ENCODE measurements at regions not wholly inside any gene's neighbourhood (a gene's known extent, or its start where the extent isn't known, plus 50 kb on each side); places are given as distances from the start of the nearest gene placed in this dataset.

DNA sequence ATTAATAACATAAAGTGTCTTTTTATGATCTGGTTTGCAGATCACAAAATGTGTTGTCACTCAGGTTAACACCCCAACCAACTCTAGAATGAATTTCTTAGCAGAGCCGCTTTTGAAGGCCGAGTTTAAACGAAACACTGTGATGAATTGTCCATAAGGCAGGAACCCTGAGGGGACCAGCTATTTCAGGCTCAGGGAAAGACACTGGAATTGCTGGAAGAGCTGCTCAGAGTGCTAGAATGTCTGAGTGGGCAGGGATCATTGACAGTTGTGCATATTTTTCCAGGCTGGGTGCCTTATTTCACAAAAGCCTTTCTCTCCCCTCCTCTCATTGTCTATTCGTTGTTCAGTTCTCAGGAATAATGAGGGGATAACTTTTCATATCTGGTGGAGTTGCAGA, 68.7 kb upstream of the PRKG1 start:
- Histone ChIP-seq H3K9ac (replicated peaks; ENCODE audit: extremely low read depth, insufficient read depth, low read length) (no peak overlapping the region), H3K4me1 (ENCODE audit: control insufficient read depth, extremely low read depth, insufficient read depth, low read length) (no peaks in the 10 kb centered on the region), H3K4me2 (ENCODE audit: insufficient read depth, low read length) (no peak overlapping the region), H3K9me1 (replicated peaks; ENCODE audit: control insufficient read depth, extremely low read depth, insufficient read depth, low read length) (no peaks in the 10 kb centered on the region), H3K4me3 (replicated peaks in 1 of 3; ENCODE audit: insufficient read depth in 1 of 3, low read depth in 1 of 3, low read length in 3 of 3) (no peak overlapping the region), H2AFZ (ENCODE audit: low read depth, low read length) (no peak overlapping the region), H3K27ac (ENCODE audit: insufficient read depth, low read depth, low read length) (no peak overlapping the region), H4K20me1 (replicated peaks; ENCODE audit: control insufficient read depth, extremely low read depth, insufficient read depth, low read length) (no peaks in the 10 kb centered on the region), H3K27me3 (ENCODE audit: control insufficient read depth in 2 of 2, insufficient read depth in 2 of 2, low read length in 2 of 2) (peaks cover 2 to 5% of the 10 kb centered on the region in 2 experiments), H3K9me3 (replicated peaks; ENCODE audit: control insufficient read depth, insufficient read depth, low read length) (no peaks in the 10 kb centered on the region), H3K36me3 (ENCODE audit: control insufficient read depth in 2 of 2, extremely low read depth in 1 of 2, insufficient read depth in 2 of 2, low read length in 2 of 2) (no peaks in the 10 kb centered on the region), H3K79me2 (ENCODE audit: control insufficient read depth, insufficient read depth, low read length) (no peaks in the 10 kb centered on the region)
- CTCF ChIA-PET = interaction anchor here (1.0 to 1.5 kb wide), 4 partner anchors 9 to 1773 kb away, joined by 3 to 4 read pairs (median 4); no protein-coding TSS in a partner anchor
- POLR2A ChIA-PET = no interaction called here
- TF ChIP-seq EZH2 (IDR thresholded peaks at IDR 0.05; ENCODE audit: borderline replicate concordance, low read depth, low read length, severe bottlenecking) = no peak
- TF ChIP-seq, protein P1, sequence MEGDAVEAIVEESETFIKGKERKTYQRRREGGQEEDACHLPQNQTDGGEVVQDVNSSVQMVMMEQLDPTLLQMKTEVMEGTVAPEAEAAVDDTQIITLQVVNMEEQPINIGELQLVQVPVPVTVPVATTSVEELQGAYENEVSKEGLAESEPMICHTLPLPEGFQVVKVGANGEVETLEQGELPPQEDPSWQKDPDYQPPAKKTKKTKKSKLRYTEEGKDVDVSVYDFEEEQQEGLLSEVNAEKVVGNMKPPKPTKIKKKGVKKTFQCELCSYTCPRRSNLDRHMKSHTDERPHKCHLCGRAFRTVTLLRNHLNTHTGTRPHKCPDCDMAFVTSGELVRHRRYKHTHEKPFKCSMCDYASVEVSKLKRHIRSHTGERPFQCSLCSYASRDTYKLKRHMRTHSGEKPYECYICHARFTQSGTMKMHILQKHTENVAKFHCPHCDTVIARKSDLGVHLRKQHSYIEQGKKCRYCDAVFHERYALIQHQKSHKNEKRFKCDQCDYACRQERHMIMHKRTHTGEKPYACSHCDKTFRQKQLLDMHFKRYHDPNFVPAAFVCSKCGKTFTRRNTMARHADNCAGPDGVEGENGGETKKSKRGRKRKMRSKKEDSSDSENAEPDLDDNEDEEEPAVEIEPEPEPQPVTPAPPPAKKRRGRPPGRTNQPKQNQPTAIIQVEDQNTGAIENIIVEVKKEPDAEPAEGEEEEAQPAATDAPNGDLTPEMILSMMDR (IDR thresholded peaks at IDR 0.05; ENCODE audit: extremely low read depth in 1 of 2, insufficient read depth in 1 of 2, low read depth in 1 of 2, low read length in 2 of 2) = no peak
- dilution Hi-C loops (cut with MboI; ENCODE audit: extremely low pct_ligation_motif_present, low sequenced_read_pairs) = no loop called here
- intact Hi-C loops (cut with micrococcal nuclease) = no loop called here
- no TSS peak for BruUV-seq (replicated peaks)
- no peak for DNase-seq (ENCODE audit: low read depth, low spot score)
- FAIRE-seq = no peak

DNA sequence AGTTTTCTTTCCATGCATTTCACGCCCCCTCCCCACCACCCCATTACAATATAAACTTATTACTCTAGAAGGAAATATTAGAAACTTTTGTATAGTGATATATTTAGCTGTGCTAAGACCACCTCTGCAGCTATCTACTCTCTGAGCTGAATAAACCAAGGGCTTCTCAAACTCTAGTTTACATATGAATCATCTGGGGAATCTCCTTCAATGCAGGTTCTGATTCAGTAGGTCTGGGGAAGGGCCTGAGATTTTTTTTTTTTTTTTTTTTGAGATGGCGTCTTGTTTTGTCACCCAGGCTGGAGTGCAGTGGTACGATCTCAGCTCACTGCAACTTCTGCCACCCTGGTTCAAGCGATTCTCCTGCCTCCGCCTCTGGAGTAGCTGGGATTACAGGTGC, 67.6 kb upstream of the PRKG1 start:
- H2AFZ ChIP-seq (ENCODE audit: low read depth, low read length) = no peak overlapping the region
- no peak overlapping the region for H3K4me3 ChIP-seq (replicated peaks in 1 of 3; ENCODE audit: insufficient read depth in 1 of 3, low read depth in 1 of 3, low read length in 3 of 3)
- H3K36me3 ChIP-seq (ENCODE audit: control insufficient read depth in 2 of 2, extremely low read depth in 1 of 2, insufficient read depth in 2 of 2, low read length in 2 of 2) = no peaks in the 10 kb centered on the region
- no peak for DNase-seq (ENCODE audit: low read depth, low spot score)
- dilution Hi-C loops (cut with MboI; ENCODE audit: extremely low pct_ligation_motif_present, low sequenced_read_pairs) (no loop called here), intact Hi-C loops (cut with micrococcal nuclease) (no loop called here)
- H3K9ac ChIP-seq (replicated peaks; ENCODE audit: extremely low read depth, insufficient read depth, low read length) = no peak overlapping the region
- no peaks in the 10 kb centered on the region for H4K20me1 ChIP-seq (replicated peaks; ENCODE audit: control insufficient read depth, extremely low read depth, insufficient read depth, low read length)
- H3K27ac ChIP-seq (ENCODE audit: insufficient read depth, low read depth, low read length) = no peak overlapping the region
- ChIA-PET POLR2A (no interaction called here), CTCF (interaction anchor here (0.8 to 2.2 kb wide), 8 partner anchors 10 to 1772 kb away, joined by 3 to 6 read pairs (median 3); no protein-coding TSS in a partner anchor)
- no peaks in the 10 kb centered on the region for H3K9me1 ChIP-seq (replicated peaks; ENCODE audit: control insufficient read depth, extremely low read depth, insufficient read depth, low read length)
- TF ChIP-seq, protein P1 (IDR thresholded peaks at IDR 0.05; ENCODE audit: extremely low read depth in 1 of 2, insufficient read depth in 1 of 2, low read depth in 1 of 2, low read length in 2 of 2) = no peak
- no peak for TF ChIP-seq POLR2AphosphoS5 (IDR thresholded peaks at IDR 0.05; ENCODE audit: insufficient read depth, low read depth, low read length)
- TF ChIP-seq, protein P2, sequence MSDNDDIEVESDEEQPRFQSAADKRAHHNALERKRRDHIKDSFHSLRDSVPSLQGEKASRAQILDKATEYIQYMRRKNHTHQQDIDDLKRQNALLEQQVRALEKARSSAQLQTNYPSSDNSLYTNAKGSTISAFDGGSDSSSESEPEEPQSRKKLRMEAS (IDR thresholded peaks at IDR 0.05; ENCODE audit: insufficient read depth, insufficient read length) = no peak
- TF ChIP-seq EZH2 (IDR thresholded peaks at IDR 0.05; ENCODE audit: borderline replicate concordance, low read depth, low read length, severe bottlenecking) = no peak
- TF ChIP-seq FOS (IDR thresholded peaks at IDR 0.05; ENCODE audit: borderline replicate concordance, insufficient read depth, low read length) = no peak
- no peak for TF ChIP-seq GATA2 (IDR thresholded peaks at IDR 0.05; ENCODE audit: insufficient read depth, insufficient read length, low read depth, low read length)
- TF ChIP-seq JUN (IDR thresholded peaks at IDR 0.05; ENCODE audit: borderline replicate concordance, insufficient read depth, insufficient read length, low read depth) = no peak
- TF ChIP-seq POLR2A (IDR thresholded peaks at IDR 0.05; ENCODE audit: low read depth, low read length) = no peak
- no peak for TF ChIP-seq MYC (IDR thresholded peaks at IDR 0.05; ENCODE audit: low read depth, low read length)
- FAIRE-seq = no peak
- BruUV-seq (replicated peaks) = no TSS peak
- no peaks in the 10 kb centered on the region for H3K9me3 ChIP-seq (replicated peaks; ENCODE audit: control insufficient read depth, insufficient read depth, low read length)
- peaks cover 2 to 8% of the 10 kb centered on the region in 2 experiments for H3K27me3 ChIP-seq (ENCODE audit: control insufficient read depth in 2 of 2, insufficient read depth in 2 of 2, low read length in 2 of 2)
- H3K4me1 ChIP-seq (ENCODE audit: control insufficient read depth, extremely low read depth, insufficient read depth, low read length) = no peaks in the 10 kb centered on the region
- no peaks in the 10 kb centered on the region for H3K79me2 ChIP-seq (ENCODE audit: control insufficient read depth, insufficient read depth, low read length)
- no peak overlapping the region for H3K4me2 ChIP-seq (ENCODE audit: insufficient read depth, low read length)

All from endothelial cell of umbilical vein (primary cell).